OCI-LY7 (cell line): ENCODE measurements at regions not wholly inside any gene's neighbourhood (a gene's known extent, or its start where the extent isn't known, plus 50 kb on each side); places are given as distances from the start of the nearest gene placed in this dataset.

Source experiments
- BruUV-seq: library from RNA; stranded (reverse); fragments of 400-500 nt; replicated peaks from 2 replicates; lab custom pipeline; 2021; lab: Mats Ljungman, UMichigan
- CTCF ChIA-PET: fragments of 300-600 bp; sonication (Branson Sonifier 250); formaldehyde crosslinking; loops from one replicate; lab custom pipeline; 2022; ENCODE audit warnings: antibody characterized with exemption; ENCODE audit not compliant: unreplicated experiment; lab: Charles Lee
- POLR2A ChIA-PET: fragments of 300-600 bp; sonication (Branson Sonifier 250); formaldehyde crosslinking; loops from one replicate; lab custom pipeline; 2022; ENCODE audit warnings: antibody characterized with exemption; lab: Charles Lee
- DNase-seq: peaks from one replicate; pipeline ENCODE4 v3.0.0-alpha.2; 2015; ENCODE audit warnings: low spot score
- H2AFZ ChIP-seq: fragments of 200-600 bp; sonication (generic), shearing (Covaris generic); 2 replicates; pipeline ENCODE4 v1.6.1; 2014; ENCODE audit warnings: mild to moderate bottlenecking, antibody characterized with exemption, low read length, moderate library complexity
- H3K27ac ChIP-seq: fragments of 200-600 bp; sonication (generic); 2 replicates; pipeline ENCODE4 v1.5.1; 2014; ENCODE audit warnings: mixed run types, low read depth, mild to moderate bottlenecking, moderate library complexity, low read length, inconsistent platforms; ENCODE audit not compliant: poor library complexity, severe bottlenecking
- H3K36me3 ChIP-seq: fragments of 200-600 bp; sonication (generic); 2 replicates; pipeline ENCODE4 v1.6.1; 2014; ENCODE audit warnings: mild to moderate bottlenecking, antibody characterized with exemption, low read length, moderate library complexity, mixed read lengths; ENCODE audit not compliant: insufficient read depth
- H3K4me1 ChIP-seq: fragments of 200-600 bp; sonication (generic); 2 replicates; pipeline ENCODE4 v1.5.1; 2014; ENCODE audit warnings: mild to moderate bottlenecking, low read length; ENCODE audit not compliant: insufficient read depth, poor library complexity, severe bottlenecking
- H3K4me2 ChIP-seq: fragments of 200-600 bp; sonication (generic); 2 replicates; pipeline ENCODE4 v1.6.1; 2014; ENCODE audit warnings: mild to moderate bottlenecking, low read length
- H3K4me3 ChIP-seq: fragments of 200-600 bp; sonication (generic); 2 replicates; pipeline ENCODE4 v1.5.1; 2014; ENCODE audit warnings: mild to moderate bottlenecking, low read depth, low read length; ENCODE audit not compliant: poor library complexity, severe bottlenecking
- H3K79me2 ChIP-seq: fragments of 200-600 bp; sonication (generic); 2 replicates; pipeline ENCODE4 v1.6.1; 2016; ENCODE audit warnings: low read depth, mild to moderate bottlenecking, low read length, moderate library complexity, mixed read lengths; ENCODE audit not compliant: insufficient read depth
- H3K9me2 ChIP-seq: fragments of 200-600 bp; sonication (generic); 2 replicates; pipeline ENCODE4 v1.6.1; 2016; ENCODE audit warnings: mild to moderate bottlenecking, low read length, mixed read lengths; ENCODE audit not compliant: insufficient read depth
- H3K9me3 ChIP-seq: fragments of 200-600 bp; sonication (generic); 2 replicates; pipeline ENCODE4 v1.6.1; 2014; ENCODE audit warnings: mild to moderate bottlenecking, mixed run types, low read length, mixed read lengths
- H4K20me1 ChIP-seq: fragments of 200-600 bp; sonication (generic); 2 replicates; pipeline ENCODE4 v1.6.1; 2014; ENCODE audit warnings: mild to moderate bottlenecking, antibody characterized with exemption, low read length, moderate library complexity, mixed read lengths; ENCODE audit not compliant: insufficient read depth
- CTCF ChIP-seq: fragments of 200-600 bp; sonication (generic); conservative IDR thresholded peaks from 2 replicates; pipeline ENCODE4 v1.5.1; 2014; ENCODE audit warnings: mild to moderate bottlenecking, antibody characterized with exemption, low read length, moderate library complexity, mixed read lengths
- EZH2phosphoT487 ChIP-seq: fragments of 200-600 bp; sonication (generic); IDR thresholded peaks from 2 replicates; pipeline ENCODE4 v1.6.1; 2018; ENCODE audit warnings: low read depth, borderline replicate concordance, mild to moderate bottlenecking, mixed run types, antibody characterized with exemption, low read length, moderate library complexity, mixed read lengths
- intact Hi-C: fragments of 100-400 bp; cut with micrococcal nuclease; formaldehyde crosslinking; loops from one replicate; pipeline ENCODE4 v1.10.0; 2022; ENCODE audit not compliant: unreplicated experiment

- no peak overlapping the region for H3K4me3 ChIP-seq
- H3K79me2 ChIP-seq, result no peaks in the 10 kb centered on the region
- H3K36me3 ChIP-seq, result no peaks in the 10 kb centered on the region
- H3K4me1 ChIP-seq, result no peaks in the 10 kb centered on the region
- H3K27ac ChIP-seq, result no peak overlapping the region
- no peaks in the 10 kb centered on the region for H3K9me2 ChIP-seq
- intact Hi-C loops, result no loop called here
- no peaks in the 10 kb centered on the region for H4K20me1 ChIP-seq
- BruUV-seq, result no TSS peak
- POLR2A ChIA-PET, result interaction anchor here (0.7 kb wide), 1 partner anchor 11 kb away, joined by 9 read pairs; no protein-coding TSS in a partner anchor
- H3K4me2 ChIP-seq, result no peak overlapping the region
- TF ChIP-seq EZH2phosphoT487, result no peak
- TF ChIP-seq CTCF, result no peak
- no peak overlapping the region for H2AFZ ChIP-seq
- CTCF ChIA-PET, result interaction anchor here (0.6 kb wide), 1 partner anchor 68 kb away, joined by 3 read pairs; no protein-coding TSS in a partner anchor
- H3K9me3 ChIP-seq, result no peaks in the 10 kb centered on the region
- no peak for DNase-seq
These were observed 254.9 kb downstream of the PAX3 start for GRCh38 chr2:222043897-222044296.

- Histone ChIP-seq H2AFZ (no peak overlapping the region), H3K79me2 (no peaks in the 10 kb centered on the region), H3K4me1 (no peaks in the 10 kb centered on the region), H3K27ac (no peak overlapping the region), H3K36me3 (no peaks in the 10 kb centered on the region), H3K4me2 (no peak overlapping the region), H3K9me2 (no peaks in the 10 kb centered on the region), H4K20me1 (no peaks in the 10 kb centered on the region), H3K9me3 (no peaks in the 10 kb centered on the region), H3K4me3 (no peak overlapping the region)
- no peak for DNase-seq
- ChIA-PET POLR2A (no interaction called here), CTCF (no interaction called here)
- TF ChIP-seq CTCF, result no peak
- no peak for TF ChIP-seq EZH2phosphoT487
- BruUV-seq, result no TSS peak
- intact Hi-C loops, result no loop called here
These were observed 256.1 kb downstream of the PAX3 start for GRCh38 chr2:222042666-222043065.

GRCh38 chr2:222040333-222040732 lies 258.5 kb downstream of the PAX3 start:
- H3K27ac ChIP-seq, result no peak overlapping the region
- ChIA-PET POLR2A (interaction anchor here (0.8 kb wide), 1 partner anchor 578 kb away, joined by 4 read pairs; no protein-coding TSS in a partner anchor), CTCF (no interaction called here)
- no peak overlapping the region for H2AFZ ChIP-seq
- no peak overlapping the region for H3K4me3 ChIP-seq
- no peaks in the 10 kb centered on the region for H4K20me1 ChIP-seq
- TF ChIP-seq CTCF (no peak), EZH2phosphoT487 (no peak)
- no peaks in the 10 kb centered on the region for H3K79me2 ChIP-seq
- no peaks in the 10 kb centered on the region for H3K4me1 ChIP-seq
- DNase-seq, result no peak
- H3K9me3 ChIP-seq, result no peaks in the 10 kb centered on the region
- BruUV-seq, result no TSS peak
- intact Hi-C loops, result no loop called here
- no peaks in the 10 kb centered on the region for H3K36me3 ChIP-seq
- H3K9me2 ChIP-seq, result no peaks in the 10 kb centered on the region
- no peak overlapping the region for H3K4me2 ChIP-seq
